GM19238 (cell line): ENCODE measurements at regions not wholly inside any gene's neighbourhood (a gene's known extent, or its start where the extent isn't known, plus 50 kb on each side); places are given as distances from the start of the nearest gene placed in this dataset.

Source experiments
- DNase-seq: peaks from one replicate; pipeline ENCODE4 v3.0.0; 2011; ENCODE audit warnings: low spot score; ENCODE audit not compliant: insufficient read length

GRCh38 chr12:114784526-114784925, 100.6 kb upstream of the TBX3 start:
- DNase-seq, result no peak

DNA sequence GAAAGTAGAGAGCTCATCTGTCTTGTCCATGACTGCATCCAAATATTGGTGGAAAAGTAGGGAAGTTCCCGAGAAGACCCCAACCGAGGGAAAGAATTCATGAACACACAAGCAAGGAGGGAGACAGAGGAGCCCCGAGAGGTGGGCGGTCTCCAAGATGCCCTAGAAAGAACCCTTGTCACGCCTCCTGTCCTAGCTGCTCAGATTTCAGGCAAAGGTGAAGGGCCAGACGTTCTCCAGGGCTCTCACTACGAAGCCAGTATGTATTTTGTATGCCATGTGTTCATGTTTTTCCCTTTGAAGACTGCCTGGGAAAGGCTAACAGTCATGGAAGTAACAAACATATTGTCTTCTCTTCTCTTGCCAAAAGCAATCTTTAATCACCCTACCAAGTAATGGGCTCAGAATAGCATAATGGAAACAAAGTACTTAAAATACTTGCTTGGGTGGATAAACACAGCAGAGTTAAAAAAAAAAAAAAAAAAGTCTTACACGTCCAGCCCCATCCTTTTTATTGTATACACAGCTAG, 99.2 kb upstream of the TBX3 start:
- no peak for DNase-seq

GRCh38 chr12:114780746-114781399, 96.9 kb upstream of the TBX3 start:
- no peak for DNase-seq

- no peak for DNase-seq
Observed at GRCh38 chr12:114779647-114780046, 95.7 kb upstream of the TBX3 start.

DNA sequence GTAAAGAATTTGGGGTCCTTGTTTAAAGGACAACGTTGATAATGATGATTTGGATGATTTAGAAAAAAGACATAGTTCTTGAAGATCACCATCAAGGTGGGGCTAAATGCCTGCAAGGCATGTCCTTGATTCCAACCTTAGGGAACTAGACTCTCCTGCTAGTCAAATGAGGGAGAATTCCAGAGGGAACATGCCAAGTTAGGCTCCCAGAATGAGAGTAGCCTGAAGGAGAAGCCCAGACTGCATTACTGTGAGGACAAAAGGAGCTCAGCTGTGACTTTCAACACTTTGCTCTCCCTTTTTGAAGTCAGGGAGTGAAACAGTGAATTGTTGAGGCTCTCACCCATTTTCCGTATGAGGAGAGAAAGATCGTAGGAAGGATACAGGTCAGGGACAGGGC, 95.2 kb upstream of the TBX3 start:
- DNase-seq, result no peak

DNA sequence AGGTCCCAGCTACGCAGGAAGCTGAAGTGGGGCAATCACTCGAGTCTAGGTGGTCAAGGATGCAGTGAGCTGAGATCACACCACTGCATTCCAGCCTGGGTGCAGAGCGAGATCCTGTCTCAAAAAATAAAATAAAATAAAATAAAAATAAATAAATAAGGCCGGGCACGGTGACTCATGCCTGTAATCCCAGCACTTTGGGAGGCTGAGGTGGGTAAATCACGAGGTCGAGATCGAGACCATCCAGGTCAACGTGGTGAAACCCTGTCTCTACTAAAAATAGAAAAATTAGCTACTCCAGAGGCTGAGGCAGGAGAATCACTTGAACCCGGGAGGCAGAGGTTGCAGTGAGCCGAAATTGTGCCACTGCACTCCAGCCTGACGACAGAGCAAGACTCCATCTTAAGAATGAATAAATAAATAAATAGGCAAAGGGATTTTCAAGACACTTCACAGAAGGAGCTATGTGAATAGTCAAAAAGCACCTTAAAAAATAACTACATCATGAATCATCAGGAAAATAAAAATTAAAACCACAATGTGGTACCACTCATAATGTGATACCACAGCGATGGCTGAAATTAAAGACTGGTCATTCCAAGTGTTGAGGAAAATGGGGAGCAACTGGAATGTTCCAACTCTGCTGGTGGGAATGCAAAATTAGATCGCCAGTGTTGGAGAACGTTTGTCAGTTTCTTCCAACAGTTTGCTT, 92.9 kb upstream of the TBX3 start:
- no peak for DNase-seq

DNA sequence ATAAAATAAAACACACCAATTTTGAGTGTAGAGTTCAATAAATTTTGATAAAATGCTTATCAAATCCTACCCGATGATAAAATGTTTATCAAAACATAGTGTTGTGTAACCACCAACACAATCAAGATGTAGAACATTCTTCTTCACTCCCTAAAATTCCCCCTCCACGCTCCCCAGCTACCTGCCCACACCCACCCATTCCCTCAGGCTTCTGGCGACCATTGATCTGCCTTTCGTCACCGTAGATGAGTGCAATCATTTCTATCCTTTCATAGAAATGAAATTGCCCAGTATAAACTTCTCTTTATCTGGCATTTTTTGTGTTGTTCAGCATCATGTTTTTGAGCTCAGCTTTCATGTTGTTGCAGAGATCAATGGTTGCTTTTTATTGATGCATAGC, 90.7 kb upstream of the TBX3 start:
- DNase-seq, result no peak

DNA sequence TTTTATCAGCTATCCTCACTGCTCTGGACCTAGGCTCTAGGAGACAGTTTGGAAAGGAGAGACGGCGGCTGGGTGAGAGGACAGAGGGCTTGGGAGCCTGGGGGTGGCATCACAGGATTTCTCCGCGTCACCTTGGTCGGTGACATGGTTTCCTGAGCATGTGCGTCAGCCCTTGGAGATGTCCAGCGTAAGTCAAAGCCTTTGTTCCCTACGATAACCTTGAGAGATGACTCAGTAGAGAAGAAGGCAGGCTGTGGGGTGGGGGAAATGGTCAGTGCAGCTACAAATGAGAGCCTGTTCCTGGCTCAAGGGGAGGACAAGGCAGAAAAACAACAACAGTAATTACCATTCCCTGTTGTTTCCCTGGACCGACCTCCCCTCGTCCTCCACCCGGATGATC, 90.2 kb upstream of the TBX3 start:
- DNase-seq, result no peak

DNA sequence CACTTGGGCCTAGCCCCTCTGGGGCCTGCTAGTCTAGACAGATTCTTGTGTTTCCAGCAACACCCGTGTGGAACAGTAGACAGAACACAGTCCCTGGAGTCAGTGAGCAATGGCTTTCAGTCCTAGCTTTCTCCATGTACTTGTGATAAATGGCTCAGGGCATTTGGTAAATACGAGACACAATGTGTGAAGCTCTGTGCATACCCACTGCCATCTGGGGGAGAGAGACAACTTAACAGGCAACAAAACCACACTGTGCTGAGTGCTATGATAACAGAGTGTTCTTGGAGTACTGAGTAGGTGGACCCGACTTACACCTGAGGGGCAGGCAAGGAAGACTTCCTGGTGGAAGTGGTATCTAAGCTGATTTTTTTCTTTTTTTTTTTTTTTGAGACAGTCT, 86.3 kb upstream of the TBX3 start:
- no peak for DNase-seq

DNA sequence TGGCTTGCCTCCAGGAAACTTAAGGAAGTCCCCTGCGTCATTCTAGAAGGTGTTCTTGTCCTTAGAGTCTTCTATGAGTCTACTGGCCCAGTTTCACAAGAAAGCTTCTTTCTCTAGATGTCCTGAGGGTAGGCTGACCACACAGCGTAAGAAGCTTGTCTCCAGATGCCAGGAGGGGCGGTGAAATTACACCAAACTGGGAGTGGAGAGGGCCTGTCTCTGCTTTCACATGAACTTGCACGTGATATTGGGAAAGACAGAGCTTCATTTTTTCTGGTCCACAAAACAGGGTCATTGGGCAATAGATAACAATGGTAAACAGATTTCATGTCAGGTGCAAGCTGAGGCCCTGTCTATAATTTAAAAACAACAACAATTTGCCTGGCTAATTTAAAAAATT, 85.7 kb upstream of the TBX3 start:
- no peak for DNase-seq

DNA sequence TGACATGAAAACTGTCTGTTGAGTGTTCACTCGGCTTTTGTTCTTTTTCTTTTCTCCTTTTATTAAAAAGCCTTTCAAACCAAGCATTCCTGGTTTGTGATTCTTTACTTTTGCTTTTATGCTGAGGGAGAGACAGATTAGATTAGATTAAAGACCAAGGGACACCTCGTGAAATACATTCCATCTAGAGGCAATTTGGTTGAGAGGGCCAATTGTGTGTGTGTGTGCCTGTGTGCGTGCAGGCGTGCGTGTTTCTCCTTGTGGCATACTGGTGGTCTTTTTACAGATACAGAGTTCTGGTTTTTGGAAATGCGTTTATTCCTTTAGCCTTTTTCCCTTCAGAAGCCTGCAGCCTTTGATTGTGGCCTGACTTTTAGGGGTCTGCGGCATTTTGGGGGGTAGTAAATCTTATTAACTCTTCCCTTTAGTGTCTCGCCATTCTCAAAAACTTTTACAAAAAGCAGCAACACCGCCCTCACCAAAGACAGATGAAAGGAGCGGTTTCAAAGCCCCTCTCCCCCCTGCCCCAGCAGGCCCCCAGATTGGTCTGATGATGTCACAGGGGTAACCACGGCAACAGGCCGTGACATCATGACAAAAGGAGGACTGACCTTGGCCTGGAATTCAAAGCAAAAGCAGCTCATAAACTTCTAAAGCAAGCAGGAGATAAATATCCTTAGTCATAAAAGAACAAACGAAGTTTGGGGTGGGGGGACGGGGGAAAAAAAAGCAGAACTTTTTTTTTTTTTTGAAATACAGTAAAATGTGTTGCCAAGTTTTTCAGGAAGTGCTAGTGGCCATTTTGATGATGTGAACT, 84.1 kb upstream of the TBX3 start:
- DNase-seq, result no peak

- no peak for DNase-seq
Observed at GRCh38 chr12:114767084-114767760, 83.2 kb upstream of the TBX3 start.

GRCh38 chr12:114765960-114766691, 82.2 kb upstream of the TBX3 start:
- no peak for DNase-seq

DNA sequence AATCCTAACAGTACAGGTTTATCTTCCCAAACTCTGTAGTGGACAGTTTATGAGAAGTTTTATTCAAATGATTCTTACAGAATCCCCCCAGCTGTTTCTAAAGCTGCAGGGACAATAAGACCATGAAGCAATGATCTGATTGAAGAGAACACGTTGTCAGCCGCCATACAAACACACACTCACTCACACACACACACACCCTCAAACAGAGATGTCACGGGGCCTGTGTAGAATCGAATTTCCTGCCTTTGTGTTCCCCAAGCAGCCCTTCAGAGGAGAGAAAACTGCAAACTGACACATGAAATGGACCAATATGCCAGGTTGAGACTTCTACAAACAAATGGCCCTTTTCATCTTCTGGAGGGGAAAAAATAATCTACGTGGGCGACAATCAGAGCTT, 80.5 kb upstream of the TBX3 start:
- no peak for DNase-seq

- no peak for DNase-seq
Observed at GRCh38 chr12:114762490-114763110, 78.6 kb upstream of the TBX3 start.

GRCh38 chr12:114760151-114760877, 76.3 kb upstream of the TBX3 start:
- no peak for DNase-seq

DNA sequence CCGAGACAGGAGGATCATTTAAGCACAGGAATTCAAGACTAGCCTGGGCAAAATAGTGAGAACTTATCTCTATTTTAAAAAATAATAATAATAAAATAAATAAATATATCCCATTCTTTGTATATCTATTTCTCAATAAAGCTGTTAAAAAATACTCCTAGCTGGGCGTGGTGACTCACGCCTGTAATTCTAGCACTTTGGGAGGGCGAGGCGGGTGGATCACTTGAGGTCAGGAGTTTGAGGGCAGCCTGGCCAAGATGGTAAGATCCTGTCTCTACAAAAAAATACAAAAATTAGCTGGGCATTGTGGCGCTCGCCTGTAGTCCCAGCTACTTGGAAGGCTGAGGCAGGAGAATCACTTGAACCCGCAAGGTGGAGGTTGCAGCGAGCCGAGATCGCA, 75.7 kb upstream of the TBX3 start:
- no peak for DNase-seq

DNA sequence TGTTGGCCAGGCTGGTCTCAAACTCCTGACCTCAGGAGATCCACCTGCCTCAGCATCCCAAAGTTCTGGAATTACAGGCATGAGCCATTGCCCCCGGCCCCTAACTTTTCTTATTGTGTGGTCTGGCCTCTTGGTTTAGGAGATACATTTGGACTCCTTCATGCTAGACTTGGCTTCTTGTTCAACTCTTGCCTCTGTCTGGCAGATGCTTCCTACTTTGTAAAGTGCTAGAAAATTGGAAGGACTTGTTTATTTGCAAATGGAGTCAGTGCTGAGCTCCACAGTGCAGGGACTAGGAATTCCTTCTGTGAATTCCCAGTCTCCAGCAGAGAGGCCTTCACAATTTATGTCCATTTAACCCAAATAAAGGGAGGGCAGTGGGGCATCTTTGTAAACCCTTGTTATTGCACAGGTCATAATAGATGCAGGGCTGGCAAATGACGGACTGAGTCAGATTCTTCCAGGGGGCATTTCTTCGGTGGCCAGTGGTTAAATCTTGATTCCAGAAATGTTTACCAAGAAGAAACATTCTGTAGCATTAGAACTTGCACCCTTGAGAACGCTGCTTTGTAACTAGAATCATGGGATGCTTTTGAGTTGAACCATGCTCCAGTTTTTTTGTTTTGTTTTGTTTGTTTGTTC, 73.8 kb upstream of the TBX3 start:
- no peak for DNase-seq

- DNase-seq, result no peak
Observed at GRCh38 chr12:114752217-114752616, 68.2 kb upstream of the TBX3 start.
